HG03460 (cell line): ENCODE measurements at regions not wholly inside any gene's neighbourhood (a gene's known extent, or its start where the extent isn't known, plus 50 kb on each side); places are given as distances from the start of the nearest gene placed in this dataset.

Source experiments
- ATAC-seq: cut with Tn5 transposase; IDR thresholded peaks from one replicate; pipeline ENCODE4 v1.9.1; 2021; ENCODE audit not compliant: unreplicated experiment

GRCh38 chr2:196433116-196433515, 206.4 kb upstream of the CCDC150 start:
- no peak for ATAC-seq

GRCh38 chr2:196434217-196434616, 205.3 kb upstream of the CCDC150 start:
- no peak for ATAC-seq

GRCh38 chr2:196435189-196435588, 204.3 kb upstream of the CCDC150 start:
- no peak for ATAC-seq

GRCh38 chr2:196437626-196438025, 201.9 kb upstream of the CCDC150 start:
- ATAC-seq = no peak

GRCh38 chr2:196439760-196440159, 199.8 kb upstream of the CCDC150 start:
- ATAC-seq = no peak

GRCh38 chr2:196440413-196440812, 199.1 kb upstream of the CCDC150 start:
- no peak for ATAC-seq

GRCh38 chr2:196441527-196441926, 198.0 kb upstream of the CCDC150 start:
- no peak for ATAC-seq

- no peak for ATAC-seq
Measured at GRCh38 chr2:196442211-196442610, 197.3 kb upstream of the CCDC150 start.

GRCh38 chr2:196444442-196444841, 195.1 kb upstream of the CCDC150 start:
- ATAC-seq = no peak

- ATAC-seq = no peak
Measured at GRCh38 chr2:196445991-196446390, 193.5 kb upstream of the CCDC150 start.

GRCh38 chr2:196448407-196449079, 191.0 kb upstream of the CCDC150 start:
- no peak for ATAC-seq

- ATAC-seq = no peak
Measured at GRCh38 chr2:196449083-196449482, 190.4 kb upstream of the CCDC150 start.

- no peak for ATAC-seq
Measured at GRCh38 chr2:196452758-196453157, 186.8 kb upstream of the CCDC150 start.

GRCh38 chr2:196453613-196454047, 185.9 kb upstream of the CCDC150 start:
- ATAC-seq = peak; percentile 54

GRCh38 chr2:196454492-196454891, 185.0 kb upstream of the CCDC150 start:
- ATAC-seq = no peak

- no peak for ATAC-seq
Measured at GRCh38 chr2:196459539-196459938, 180.0 kb upstream of the CCDC150 start.

GRCh38 chr2:196463706-196464105, 175.8 kb upstream of the CCDC150 start:
- ATAC-seq = no peak

GRCh38 chr2:196464311-196464710, 175.2 kb upstream of the CCDC150 start:
- ATAC-seq = no peak

GRCh38 chr2:196466581-196466980, 172.9 kb upstream of the CCDC150 start:
- ATAC-seq = no peak

- no peak for ATAC-seq
Measured at GRCh38 chr2:196468394-196468793, 171.1 kb upstream of the CCDC150 start.

GRCh38 chr2:196473617-196474016, 165.9 kb upstream of the CCDC150 start:
- no peak for ATAC-seq

GRCh38 chr2:196475611-196476010, 163.9 kb upstream of the CCDC150 start:
- ATAC-seq = no peak

- ATAC-seq = no peak
Measured at GRCh38 chr2:196478588-196478987, 160.9 kb upstream of the CCDC150 start.
